HL-60 (cell line): ENCODE measurements at regions not wholly inside any gene's neighbourhood (a gene's known extent, or its start where the extent isn't known, plus 50 kb on each side); places are given as distances from the start of the nearest gene placed in this dataset.

Source experiments
- CTCF ChIP-seq: IDR thresholded peaks from one replicate; pipeline ENCODE4 v1.5.1; 2011; ENCODE audit warnings: low read length, control low read depth, inconsistent platforms; ENCODE audit not compliant: insufficient read depth
- POLR2AphosphoS5 ChIP-seq: IDR thresholded peaks from 2 replicates; pipeline ENCODE4 v1.6.1; 2012; ENCODE audit warnings: low read depth
- TF ChIP-seq, protein P1 (sequence below): IDR thresholded peaks from 2 replicates; pipeline ENCODE4 v1.6.1; 2012; ENCODE audit warnings: low read depth; ENCODE audit not compliant: insufficient replicate concordance

GRCh38 chr2:167553635-167554034 lies 665.4 kb downstream of the XIRP2 start:
- TF ChIP-seq CTCF = no peak
- TF ChIP-seq, protein P1, sequence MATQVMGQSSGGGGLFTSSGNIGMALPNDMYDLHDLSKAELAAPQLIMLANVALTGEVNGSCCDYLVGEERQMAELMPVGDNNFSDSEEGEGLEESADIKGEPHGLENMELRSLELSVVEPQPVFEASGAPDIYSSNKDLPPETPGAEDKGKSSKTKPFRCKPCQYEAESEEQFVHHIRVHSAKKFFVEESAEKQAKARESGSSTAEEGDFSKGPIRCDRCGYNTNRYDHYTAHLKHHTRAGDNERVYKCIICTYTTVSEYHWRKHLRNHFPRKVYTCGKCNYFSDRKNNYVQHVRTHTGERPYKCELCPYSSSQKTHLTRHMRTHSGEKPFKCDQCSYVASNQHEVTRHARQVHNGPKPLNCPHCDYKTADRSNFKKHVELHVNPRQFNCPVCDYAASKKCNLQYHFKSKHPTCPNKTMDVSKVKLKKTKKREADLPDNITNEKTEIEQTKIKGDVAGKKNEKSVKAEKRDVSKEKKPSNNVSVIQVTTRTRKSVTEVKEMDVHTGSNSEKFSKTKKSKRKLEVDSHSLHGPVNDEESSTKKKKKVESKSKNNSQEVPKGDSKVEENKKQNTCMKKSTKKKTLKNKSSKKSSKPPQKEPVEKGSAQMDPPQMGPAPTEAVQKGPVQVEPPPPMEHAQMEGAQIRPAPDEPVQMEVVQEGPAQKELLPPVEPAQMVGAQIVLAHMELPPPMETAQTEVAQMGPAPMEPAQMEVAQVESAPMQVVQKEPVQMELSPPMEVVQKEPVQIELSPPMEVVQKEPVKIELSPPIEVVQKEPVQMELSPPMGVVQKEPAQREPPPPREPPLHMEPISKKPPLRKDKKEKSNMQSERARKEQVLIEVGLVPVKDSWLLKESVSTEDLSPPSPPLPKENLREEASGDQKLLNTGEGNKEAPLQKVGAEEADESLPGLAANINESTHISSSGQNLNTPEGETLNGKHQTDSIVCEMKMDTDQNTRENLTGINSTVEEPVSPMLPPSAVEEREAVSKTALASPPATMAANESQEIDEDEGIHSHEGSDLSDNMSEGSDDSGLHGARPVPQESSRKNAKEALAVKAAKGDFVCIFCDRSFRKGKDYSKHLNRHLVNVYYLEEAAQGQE = no peak
- no peak for TF ChIP-seq POLR2AphosphoS5
